SK-N-DZ (cell line): ENCODE measurements at regions not wholly inside any gene's neighbourhood (a gene's known extent, or its start where the extent isn't known, plus 50 kb on each side); places are given as distances from the start of the nearest gene placed in this dataset.
"Not testable (repeated sequence)": the region's sequence is repeated elsewhere in the genome, so short reads cannot be mapped to it uniquely, and the experiment has no call there.

Source experiments
- DNase-seq: peaks from one replicate; pipeline ENCODE4 v3.0.0-alpha.2; 2015; ENCODE audit warnings: low spot score

- DNase-seq = no peak
These were observed 50.6 kb upstream of the ZMYND8 start for GRCh38 chr20:47406849-47407682.

- DNase-seq = no peak
These were observed 54.7 kb upstream of the ZMYND8 start for GRCh38 chr20:47411161-47411560.

- DNase-seq = no peak
These were observed 55.6 kb upstream of the ZMYND8 start for GRCh38 chr20:47412083-47412482.

- no peak for DNase-seq
These were observed 56.7 kb upstream of the ZMYND8 start for GRCh38 chr20:47413189-47413588.

GRCh38 chr20:47417245-47418068 lies 61.0 kb upstream of the ZMYND8 start:
- DNase-seq = no peak

- DNase-seq = no peak
These were observed 61.7 kb upstream of the ZMYND8 start for GRCh38 chr20:47418069-47418757.

- peak; percentile 99 for DNase-seq
These were observed 63.5 kb upstream of the ZMYND8 start for GRCh38 chr20:47419953-47420514.

- DNase-seq = no peak
These were observed 64.6 kb upstream of the ZMYND8 start for GRCh38 chr20:47421076-47421475.

- no peak for DNase-seq
These were observed 67.1 kb upstream of the ZMYND8 start for GRCh38 chr20:47423586-47423985.

- no peak for DNase-seq
These were observed 70.6 kb upstream of the ZMYND8 start for GRCh38 chr20:47427067-47427466.

- DNase-seq = no peak
These were observed 71.2 kb upstream of the ZMYND8 start for GRCh38 chr20:47427746-47428145.

- DNase-seq = no peak
These were observed 71.7 kb upstream of the ZMYND8 start for GRCh38 chr20:47428164-47428563.

GRCh38 chr20:47428851-47429336 lies 72.4 kb upstream of the ZMYND8 start:
- no peak for DNase-seq

GRCh38 chr20:47429409-47429808 lies 72.3 kb upstream of the NCOA3 start:
- no peak for DNase-seq

- no peak for DNase-seq
These were observed 70.7 kb upstream of the NCOA3 start for GRCh38 chr20:47430862-47431588.

- DNase-seq = no peak
These were observed 68.9 kb upstream of the NCOA3 start for GRCh38 chr20:47432834-47433210.

- DNase-seq = not testable (repeated sequence)
These were observed 67.4 kb upstream of the NCOA3 start for GRCh38 chr20:47434128-47434779.

- peak; percentile 50 for DNase-seq
These were observed 63.0 kb upstream of the NCOA3 start for GRCh38 chr20:47438464-47439381.
